Large intestine (tissue), 3 donors: ENCODE measurements at regions not wholly inside any gene's neighbourhood (a gene's known extent, or its start where the extent isn't known, plus 50 kb on each side); places are given as distances from the start of the nearest gene placed in this dataset.

Experiments
- DNase-seq, 2 donors: peaks; one replicate each; pipeline versions ENCODE4 v3.0.0 to v3.0.0-alpha.2; 2013
- H3K27ac ChIP-seq: one replicate; pipeline ENCODE4 v1.5.1; 2013; ENCODE audit warnings: low read length
- H3K27me3 ChIP-seq: 2 replicates; pipeline ENCODE4 v1.6.1; 2013; ENCODE audit warnings: low read length; ENCODE audit not compliant: control insufficient read depth, insufficient read depth
- H3K36me3 ChIP-seq: 2 replicates; pipeline ENCODE4 v1.6.1; 2013; ENCODE audit warnings: low read length; ENCODE audit not compliant: control insufficient read depth, insufficient read depth
- H3K4me1 ChIP-seq: one replicate; pipeline ENCODE4 v1.6.1; 2013; ENCODE audit warnings: low read length; ENCODE audit not compliant: control insufficient read depth, insufficient read depth
- H3K4me3 ChIP-seq: one replicate; pipeline ENCODE4 v1.5.1; 2013; ENCODE audit warnings: low read length
- H3K9me3 ChIP-seq: one replicate; pipeline ENCODE4 v1.6.1; 2013; ENCODE audit warnings: mild to moderate bottlenecking, low read depth, low read length, moderate library complexity; ENCODE audit not compliant: control insufficient read depth
- WGBS: methylation state at CpG from one replicate; pipeline ENCODE4 v1.1.5; 2013; ENCODE audit warnings: low lambda C conversion rate; ENCODE audit not compliant: insufficient coverage; 5-methylcytosine and 5-hydroxymethylcytosine counted together

GRCh38 chrX:110432091-110432905 is 73.7 kb downstream of the RTL9 start:
- Histone ChIP-seq H3K4me1 (peaks cover 4% of the 10 kb centered on the region), H3K36me3 (no peaks in the 10 kb centered on the region), H3K9me3 (no peaks in the 10 kb centered on the region), H3K4me3 (no peak overlapping the region), H3K27ac (no peak overlapping the region), H3K27me3 (no peaks in the 10 kb centered on the region)
- no peak for DNase-seq
- no CpG with 5 or more reads among the region's 12 CpGs for WGBS

GRCh38 chrX:110432906-110433215 is 74.2 kb downstream of the RTL9 start:
- Histone ChIP-seq H3K4me1 (peaks cover 4% of the 10 kb centered on the region), H3K27ac (no peak overlapping the region), H3K36me3 (no peaks in the 10 kb centered on the region), H3K9me3 (no peaks in the 10 kb centered on the region), H3K27me3 (no peaks in the 10 kb centered on the region), H3K4me3 (no peak overlapping the region)
- no peak for DNase-seq
- WGBS: no CpG with 5 or more reads among the region's 6 CpGs

GRCh38 chrX:110435196-110435595 is 76.5 kb downstream of the RTL9 start:
- Histone ChIP-seq H3K4me3 (no peak overlapping the region), H3K36me3 (no peaks in the 10 kb centered on the region), H3K27ac (no peak overlapping the region), H3K9me3 (no peaks in the 10 kb centered on the region), H3K4me1 (peaks cover 4% of the 10 kb centered on the region), H3K27me3 (no peaks in the 10 kb centered on the region)
- no peak for DNase-seq
- WGBS: no CpG with 5 or more reads among the region's 1 CpG

GRCh38 chrX:110436523-110436922 is 77.9 kb downstream of the RTL9 start:
- DNase-seq: peak in 1 of 2 donors; percentile 30
- Histone ChIP-seq H3K4me1 (peaks cover 4% of the 10 kb centered on the region), H3K9me3 (no peaks in the 10 kb centered on the region), H3K36me3 (no peaks in the 10 kb centered on the region), H3K27ac (no peak overlapping the region), H3K27me3 (no peaks in the 10 kb centered on the region), H3K4me3 (no peak overlapping the region)

GRCh38 chrX:110437686-110438085 is 79.0 kb downstream of the RTL9 start:
- no CpG with 5 or more reads among the region's 2 CpGs for WGBS
- peaks cover 4% of the 10 kb centered on the region for H3K4me1 ChIP-seq
- no peak for DNase-seq
- no peaks in the 10 kb centered on the region for H3K27me3 ChIP-seq
- no peaks in the 10 kb centered on the region for H3K9me3 ChIP-seq
- no peak overlapping the region for H3K4me3 ChIP-seq
- H3K36me3 ChIP-seq: no peaks in the 10 kb centered on the region
- H3K27ac ChIP-seq: no peak overlapping the region

GRCh38 chrX:110440016-110440805 is 81.6 kb downstream of the RTL9 start:
- Histone ChIP-seq H3K4me3 (no peak overlapping the region), H3K4me1 (peaks cover 4% of the 10 kb centered on the region), H3K27me3 (no peaks in the 10 kb centered on the region), H3K27ac (no peak overlapping the region), H3K36me3 (no peaks in the 10 kb centered on the region), H3K9me3 (no peaks in the 10 kb centered on the region)
- no peak for DNase-seq
- no CpG with 5 or more reads among the region's 11 CpGs for WGBS

- H3K27ac ChIP-seq: no peak overlapping the region
- H3K27me3 ChIP-seq: no peaks in the 10 kb centered on the region
- no peaks in the 10 kb centered on the region for H3K9me3 ChIP-seq
- WGBS: no CpG with 5 or more reads among the region's 1 CpG
- no peak overlapping the region for H3K4me3 ChIP-seq
- no peaks in the 10 kb centered on the region for H3K36me3 ChIP-seq
- peak in 1 of 2 donors; percentile 8 for DNase-seq
- no peaks in the 10 kb centered on the region for H3K4me1 ChIP-seq
These were observed 84.0 kb downstream of the RTL9 start for GRCh38 chrX:110442635-110443034.

- no peak overlapping the region for H3K27ac ChIP-seq
- no peaks in the 10 kb centered on the region for H3K36me3 ChIP-seq
- no CpG with 5 or more reads among the region's 4 CpGs for WGBS
- no peaks in the 10 kb centered on the region for H3K27me3 ChIP-seq
- no peaks in the 10 kb centered on the region for H3K9me3 ChIP-seq
- H3K4me1 ChIP-seq: no peaks in the 10 kb centered on the region
- no peak overlapping the region for H3K4me3 ChIP-seq
- DNase-seq: no peak
These were observed 86.3 kb downstream of the RTL9 start for GRCh38 chrX:110444996-110445395.

- no CpG with 5 or more reads among the region's 10 CpGs for WGBS
- no peak for DNase-seq
- H3K27ac ChIP-seq: no peak overlapping the region
- H3K4me3 ChIP-seq: no peak overlapping the region
- H3K36me3 ChIP-seq: no peaks in the 10 kb centered on the region
- no peaks in the 10 kb centered on the region for H3K4me1 ChIP-seq
- no peaks in the 10 kb centered on the region for H3K27me3 ChIP-seq
- no peaks in the 10 kb centered on the region for H3K9me3 ChIP-seq
These were observed 89.8 kb downstream of the RTL9 start for GRCh38 chrX:110448459-110448858.

- no CpG with 5 or more reads among the region's 2 CpGs for WGBS
- Histone ChIP-seq H3K4me1 (no peaks in the 10 kb centered on the region), H3K27me3 (no peaks in the 10 kb centered on the region), H3K36me3 (no peaks in the 10 kb centered on the region), H3K4me3 (no peak overlapping the region), H3K9me3 (no peaks in the 10 kb centered on the region), H3K27ac (no peak overlapping the region)
- no peak for DNase-seq
These were observed 90.7 kb downstream of the RTL9 start for GRCh38 chrX:110449312-110449711.
